NCI-H1436 (cell line): ENCODE measurements at regions not wholly inside any gene's neighbourhood (a gene's known extent, or its start where the extent isn't known, plus 50 kb on each side); places are given as distances from the start of the nearest gene placed in this dataset.

Experiments
- DNase-seq: peaks from one replicate; lab custom pipeline; 2025; lab: John Stamatoyannopoulos, UW

DNA sequence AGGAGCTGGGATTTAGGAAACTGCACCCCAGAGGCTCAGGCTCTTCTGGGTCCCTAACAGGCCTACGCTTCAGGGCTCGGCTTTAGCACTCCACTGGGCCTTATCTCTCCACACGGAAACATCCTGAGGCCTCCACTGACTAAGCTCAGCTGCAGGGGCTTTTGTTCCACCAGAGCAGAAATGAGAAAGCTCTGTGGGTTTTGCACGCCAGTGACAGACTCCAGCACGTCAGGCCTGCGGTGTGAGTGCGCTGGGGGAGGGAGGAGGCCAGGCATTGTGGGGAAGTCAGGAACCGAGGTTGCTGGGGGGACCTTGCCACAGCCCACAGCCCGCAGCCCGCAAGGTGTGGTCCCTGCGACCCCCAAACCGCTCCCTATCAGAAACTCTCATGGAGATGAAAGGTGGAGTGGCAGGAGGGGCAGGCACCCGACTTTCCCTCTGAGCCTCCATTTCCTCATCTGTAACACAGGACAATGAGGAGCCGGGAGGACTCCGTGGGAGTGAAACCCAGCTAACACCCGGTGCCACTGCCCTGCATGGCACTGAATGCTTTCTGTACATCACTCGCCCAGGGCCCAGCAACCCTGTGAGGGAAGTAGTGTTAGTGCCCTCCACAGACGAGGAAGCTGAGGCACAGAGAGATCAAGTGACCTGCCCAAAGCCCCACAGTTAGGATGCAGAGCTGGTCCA lies 106.5 kb downstream of the TPRA1 start:
- no peak for DNase-seq

DNA sequence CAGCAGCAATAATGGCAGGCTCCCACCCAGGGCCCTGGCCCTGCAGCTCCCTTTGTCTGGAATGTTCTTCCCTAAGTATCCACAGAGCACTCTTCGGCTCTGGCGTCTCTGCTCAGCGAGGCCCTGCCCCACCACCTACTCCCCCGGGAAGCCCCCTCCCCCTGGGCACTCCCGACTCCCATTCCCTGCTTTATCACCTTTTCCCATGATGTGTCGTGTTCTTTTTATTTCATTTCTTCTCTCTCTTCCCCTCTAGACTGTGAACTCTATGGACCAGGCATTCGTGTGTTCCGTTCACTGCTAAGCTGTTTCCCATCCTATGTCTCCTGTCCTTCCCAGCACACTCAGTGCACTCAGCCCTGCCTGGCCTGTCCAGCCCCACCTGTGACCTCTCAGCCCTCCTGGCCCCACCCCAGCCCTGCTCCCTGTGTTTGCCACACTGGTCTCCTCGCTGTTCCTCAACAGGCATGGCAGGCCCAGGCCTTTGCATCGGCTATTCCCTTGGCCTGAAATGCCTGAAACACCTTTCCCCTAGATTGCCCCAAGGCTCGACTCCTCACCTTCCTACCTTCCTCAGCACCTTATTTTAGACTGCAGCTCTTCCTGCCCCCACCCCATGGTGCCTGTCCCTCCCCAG lies 107.4 kb downstream of the TPRA1 start:
- no peak for DNase-seq

DNA sequence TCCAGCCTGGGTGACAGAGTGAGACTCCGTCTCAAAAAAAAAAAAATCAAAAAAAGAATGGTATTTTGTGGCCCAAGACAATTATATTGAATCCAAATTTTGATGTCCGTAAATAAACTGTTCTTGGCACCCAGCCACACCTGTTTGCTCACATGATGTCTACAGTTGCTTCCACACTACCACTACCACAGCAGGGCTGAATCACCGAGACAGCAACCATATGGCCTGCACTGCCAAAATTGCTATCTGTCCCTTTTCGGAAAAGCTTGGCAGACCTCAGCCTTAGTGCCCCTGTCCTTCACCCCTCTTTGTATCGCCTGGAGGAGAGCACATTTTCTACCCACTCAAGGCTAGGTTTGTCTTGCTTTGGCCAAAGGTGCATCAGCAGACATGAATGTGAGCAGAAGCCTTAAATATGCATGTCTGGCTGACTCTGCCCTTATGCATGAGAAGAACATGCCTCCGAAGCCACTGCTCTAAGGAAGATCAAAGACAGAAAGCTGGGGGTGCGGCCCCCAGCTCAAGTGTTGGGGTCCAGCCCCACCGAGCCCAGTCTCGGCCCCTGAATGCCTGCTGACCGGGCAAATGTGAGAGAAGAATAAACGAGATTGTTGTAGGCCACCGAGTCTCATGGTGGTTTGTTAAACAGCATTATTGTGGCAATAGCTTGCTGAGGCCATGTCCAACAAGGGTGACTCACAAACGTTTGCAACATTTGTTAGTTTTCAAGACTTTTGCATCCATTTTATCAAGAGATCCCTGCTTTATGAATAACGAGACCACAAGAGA lies 108.1 kb downstream of the TPRA1 start:
- no peak for DNase-seq

DNA sequence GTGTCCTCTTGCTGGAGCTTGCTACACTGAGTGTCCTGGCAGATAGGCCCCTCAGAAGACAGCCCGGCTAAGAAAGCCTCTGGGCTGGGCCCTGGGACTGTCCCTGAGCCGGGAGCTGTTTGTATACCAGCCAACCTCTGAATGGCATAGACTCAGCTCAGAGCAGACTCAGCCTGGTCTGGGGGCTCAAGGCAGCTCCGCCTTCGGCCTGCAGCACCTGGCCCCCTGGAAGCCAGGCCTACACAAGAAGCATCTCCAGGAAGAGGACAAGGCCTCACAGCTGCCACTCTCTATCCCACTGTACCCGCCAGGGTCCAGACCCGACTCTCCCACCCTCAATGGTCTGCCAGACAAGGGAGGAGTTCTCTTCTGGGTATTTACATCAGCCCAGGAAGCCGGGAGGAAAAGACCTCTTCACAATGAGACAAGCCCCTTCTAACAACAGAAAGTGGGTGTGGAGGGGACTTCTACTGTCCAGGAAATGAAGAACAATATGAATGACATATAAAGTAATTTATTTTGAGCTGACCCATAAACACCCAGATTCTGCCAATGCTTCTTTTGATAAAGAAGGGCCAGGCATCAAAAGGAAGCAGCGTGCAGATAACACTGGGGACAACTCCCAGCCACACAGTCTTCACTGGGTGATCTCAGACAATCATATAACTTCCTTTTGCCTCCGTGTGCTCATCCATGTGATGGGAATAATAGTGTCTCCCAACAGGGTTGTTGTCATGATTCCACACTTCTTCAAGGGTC lies 110.2 kb downstream of the TPRA1 start:
- DNase-seq: no peak

DNA sequence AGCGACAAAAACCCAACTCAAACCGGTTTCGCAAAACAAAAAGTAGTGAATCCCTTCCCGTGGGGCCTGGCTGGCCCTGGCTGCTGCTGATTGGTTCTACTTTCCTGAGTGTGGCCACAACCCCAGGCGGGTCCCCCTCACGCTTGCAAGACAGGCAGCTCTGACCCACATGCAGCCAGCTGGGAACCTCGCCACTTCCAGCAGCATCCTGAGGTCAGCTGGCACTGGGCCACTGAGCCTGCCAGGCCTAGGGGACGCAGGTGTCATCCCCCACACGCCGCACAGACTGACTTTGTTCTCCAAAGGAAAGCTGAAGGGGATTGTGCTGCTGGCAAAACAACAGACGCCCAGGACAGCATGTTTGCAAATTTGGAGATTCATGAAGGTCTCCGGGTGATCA lies 111.1 kb downstream of the TPRA1 start:
- no peak for DNase-seq

DNA sequence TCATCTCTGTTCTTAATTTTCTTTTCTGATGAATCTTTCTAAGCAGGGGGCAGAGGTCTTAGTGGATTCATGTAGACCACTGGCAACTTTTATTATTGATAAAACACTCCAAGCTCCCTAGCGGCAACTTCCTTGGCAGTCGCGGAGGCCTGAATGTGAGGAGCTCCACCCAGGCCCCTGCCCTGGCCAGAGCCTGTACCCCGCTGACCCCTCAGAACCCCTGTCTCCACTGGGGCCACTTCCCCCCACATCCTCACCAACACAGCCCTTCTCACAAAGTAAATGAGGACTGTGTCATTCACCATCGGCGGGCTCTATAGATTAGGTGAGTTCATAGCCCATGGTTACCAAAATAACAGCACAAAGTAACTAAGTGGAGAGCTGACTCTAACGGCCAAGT lies 111.6 kb downstream of the TPRA1 start:
- no peak for DNase-seq

DNA sequence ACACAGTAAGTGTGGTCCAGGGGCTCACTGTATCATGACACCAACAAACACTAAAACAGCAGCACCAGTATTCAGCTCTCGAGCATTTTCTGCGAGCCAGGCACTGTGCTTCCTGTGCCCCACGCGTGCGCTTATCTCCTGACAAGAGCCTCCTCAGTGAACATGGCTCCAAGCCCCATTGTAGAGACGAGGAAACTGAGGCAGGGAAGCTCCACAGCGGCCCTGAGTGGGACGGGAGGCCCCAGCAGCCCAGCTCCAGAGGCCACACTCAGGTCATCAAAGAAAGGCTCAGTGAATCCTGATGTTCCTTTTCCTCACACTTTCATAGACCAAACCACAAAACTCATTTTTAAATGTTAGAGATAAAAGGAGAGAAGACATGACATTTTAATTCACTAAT lies 113.1 kb downstream of the TPRA1 start:
- no peak for DNase-seq

DNA sequence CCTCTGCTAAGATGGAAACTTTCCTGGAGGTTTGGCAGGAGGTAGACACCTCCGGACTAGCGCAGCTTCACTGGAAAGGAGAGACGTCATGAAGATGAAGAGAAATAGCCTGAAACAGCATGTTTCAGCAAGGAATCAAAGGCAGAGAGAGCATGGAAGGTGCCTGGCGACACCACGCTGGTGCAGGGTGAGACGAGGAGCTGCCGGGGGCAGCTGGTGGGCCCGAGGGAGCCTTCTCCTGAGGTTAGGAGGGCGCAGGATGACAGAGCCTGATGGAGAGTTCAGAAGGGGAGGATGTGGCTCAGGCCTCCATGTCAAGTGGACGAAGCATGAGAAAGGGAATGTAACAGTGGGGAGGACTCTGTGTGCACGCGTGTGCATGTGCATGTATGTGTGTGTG lies 113.6 kb downstream of the TPRA1 start:
- DNase-seq: no peak

DNA sequence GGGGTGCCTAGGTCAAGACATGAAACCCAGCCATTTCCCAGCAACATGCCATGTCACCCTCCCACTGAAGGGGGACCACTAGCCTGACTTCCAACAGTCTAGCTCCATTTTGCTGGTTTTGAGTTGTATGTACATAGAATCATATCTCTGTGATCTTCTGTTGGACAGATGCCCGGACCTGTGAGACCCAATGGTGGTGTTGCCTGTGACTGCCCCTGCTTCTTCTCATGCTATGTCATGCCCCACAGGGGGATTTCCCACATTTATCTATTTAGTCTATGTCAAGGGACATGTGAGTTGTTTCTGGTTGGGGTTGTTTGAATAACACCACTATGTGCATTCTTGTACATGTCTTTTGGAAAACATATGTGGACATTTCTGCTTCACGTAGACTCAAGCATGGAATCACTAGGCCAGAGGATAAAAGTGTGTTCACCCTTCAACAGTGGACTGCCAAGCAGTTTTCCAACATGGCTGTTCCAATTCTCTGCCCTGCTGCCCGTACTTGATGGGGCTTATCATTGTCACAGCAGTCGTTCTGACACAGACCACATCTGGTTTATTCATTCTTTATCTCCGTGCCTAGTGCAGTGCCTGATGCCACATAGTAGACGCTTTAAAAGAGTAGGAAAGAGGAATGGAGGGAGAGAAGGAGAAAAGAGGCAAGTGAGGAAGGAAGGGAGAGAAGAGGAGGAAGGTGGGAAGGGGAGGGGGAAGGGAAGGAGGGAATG lies 114.4 kb downstream of the TPRA1 start:
- no peak for DNase-seq

DNA sequence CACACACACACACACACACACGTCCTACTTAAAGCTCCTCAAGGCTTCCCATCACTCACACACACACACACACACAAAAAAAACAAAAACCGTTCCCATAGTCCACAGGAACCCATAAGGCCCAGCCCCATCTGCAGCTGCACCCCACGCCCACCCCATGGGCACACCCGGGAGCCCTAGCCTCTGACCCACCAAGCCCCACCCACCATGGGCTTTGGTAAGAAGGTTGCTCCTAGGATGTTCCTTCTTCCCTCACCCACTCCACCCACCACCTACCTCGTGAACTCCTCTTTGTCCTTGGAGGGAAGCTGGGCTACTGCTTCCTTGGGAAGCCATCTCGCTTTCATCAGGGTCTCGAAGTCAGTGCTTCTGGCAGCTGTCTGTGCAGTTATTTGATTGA lies 115.1 kb downstream of the TPRA1 start:
- no peak for DNase-seq

DNA sequence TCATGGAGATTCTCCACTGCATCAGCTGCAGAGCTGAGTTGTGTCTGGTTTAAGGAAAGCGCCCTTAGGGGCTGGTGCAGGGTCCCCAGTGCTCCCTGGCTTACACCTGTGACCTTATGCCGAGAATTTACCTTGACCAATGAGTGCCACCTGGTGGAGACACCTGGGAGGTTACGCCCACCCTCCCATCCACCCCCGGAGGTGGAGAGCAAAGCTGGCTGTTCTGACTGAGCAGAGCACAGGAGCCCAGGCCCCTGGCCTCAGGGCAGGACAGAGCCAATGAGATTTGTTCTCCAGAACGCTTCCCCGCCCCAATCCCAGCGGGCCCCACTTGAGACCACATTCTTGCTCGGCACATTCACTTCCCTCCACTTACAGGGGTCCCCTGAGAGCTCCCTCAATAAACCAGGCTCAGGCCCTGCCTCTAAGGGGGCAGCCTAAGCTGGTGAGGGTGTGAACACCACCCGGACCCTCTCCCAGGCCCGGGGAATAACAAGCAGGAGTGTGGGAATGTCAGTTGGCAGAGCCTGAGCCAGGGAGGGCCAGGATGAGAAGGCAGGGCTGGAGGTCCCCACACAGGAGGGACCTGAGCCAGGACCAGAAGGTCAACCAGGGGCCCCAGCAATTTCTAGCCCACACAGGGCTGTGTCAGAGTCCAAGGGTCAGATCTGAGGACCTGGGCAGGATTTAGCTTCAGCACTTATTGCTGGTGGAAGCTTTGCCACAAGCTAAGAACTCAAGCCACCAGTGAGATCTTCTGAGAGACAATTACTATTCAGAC lies 117.1 kb downstream of the TPRA1 start:
- DNase-seq: peak; percentile 84

DNA sequence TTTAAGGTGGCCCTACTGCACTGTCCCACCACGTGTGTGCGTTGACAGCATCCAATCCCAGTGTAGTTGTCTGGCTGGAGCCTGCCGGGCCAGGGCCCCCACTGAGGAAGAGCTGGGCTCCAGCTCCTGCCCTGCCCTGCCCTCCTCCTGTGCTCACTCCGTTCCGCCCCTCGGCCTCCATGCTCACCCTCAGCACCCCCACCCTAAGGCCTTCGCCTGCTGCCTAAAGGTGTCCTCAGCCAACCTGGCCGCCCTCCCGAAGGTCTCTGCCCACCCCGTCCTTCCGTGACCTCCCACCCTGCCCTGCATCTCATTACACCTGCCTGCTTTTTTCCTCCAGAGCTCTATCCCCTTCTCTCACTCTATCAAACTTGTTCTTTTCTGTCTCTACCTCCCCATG lies 118.0 kb downstream of the TPRA1 start:
- DNase-seq: no peak

DNA sequence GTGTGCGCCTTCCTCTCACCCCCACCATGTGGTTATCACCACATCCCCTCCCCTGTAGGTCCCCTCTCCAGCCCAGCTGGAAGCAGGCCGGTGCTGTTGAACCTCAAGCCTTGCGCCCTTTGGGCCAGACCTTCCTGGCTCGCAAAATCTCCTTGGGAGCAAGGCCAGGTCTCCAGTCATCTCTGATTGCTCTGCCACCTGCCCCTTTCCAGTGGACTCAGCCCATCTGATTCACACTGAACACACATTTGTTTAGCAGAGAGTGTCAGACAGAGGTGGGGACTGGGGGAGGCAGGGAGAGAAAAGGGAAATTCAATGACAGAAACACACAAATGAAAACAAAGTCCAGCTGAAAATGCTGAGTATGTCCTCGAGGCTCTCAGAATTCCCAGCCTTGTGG lies 119.4 kb downstream of the TPRA1 start:
- no peak for DNase-seq

DNA sequence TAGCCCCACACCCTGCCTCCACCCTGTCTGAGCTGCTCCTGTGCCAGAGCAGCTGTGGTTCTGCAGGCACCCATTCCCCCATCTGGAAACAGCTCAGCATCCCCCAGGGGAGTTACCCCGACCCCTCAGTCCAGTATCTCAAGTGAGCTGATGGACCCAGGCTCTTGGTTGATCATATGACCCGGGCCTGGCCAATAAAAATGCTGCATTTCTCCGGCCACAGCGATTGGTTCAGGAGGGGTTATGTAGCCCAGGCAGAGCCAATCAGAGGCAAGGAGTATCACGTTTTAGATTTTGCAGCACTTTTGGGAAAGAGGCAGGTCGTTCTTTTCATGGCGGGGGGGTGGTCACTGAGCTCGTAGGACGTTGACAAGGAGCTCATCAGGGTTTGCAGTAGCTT lies 120.8 kb downstream of the TPRA1 start:
- no peak for DNase-seq

DNA sequence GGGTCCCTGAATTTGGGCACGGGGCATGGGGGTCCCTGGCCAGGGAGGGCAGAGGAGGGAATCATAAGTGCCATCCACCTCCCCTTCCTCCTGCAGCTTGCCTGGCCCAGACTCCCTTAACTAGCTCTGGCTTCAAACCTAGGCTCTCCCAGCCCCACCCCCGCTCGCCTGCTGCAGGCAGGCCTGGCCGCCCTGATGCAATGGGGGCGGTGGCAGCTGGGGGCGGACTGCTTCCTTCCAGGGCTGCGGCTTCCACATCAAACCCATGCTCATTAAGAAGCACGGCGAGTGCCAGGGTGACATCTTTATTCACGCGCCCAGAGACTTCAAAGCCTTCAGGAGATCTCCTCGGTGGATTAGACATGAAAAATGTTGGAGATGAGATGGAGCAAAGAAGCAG lies 123.1 kb downstream of the TPRA1 start:
- DNase-seq: no peak

DNA sequence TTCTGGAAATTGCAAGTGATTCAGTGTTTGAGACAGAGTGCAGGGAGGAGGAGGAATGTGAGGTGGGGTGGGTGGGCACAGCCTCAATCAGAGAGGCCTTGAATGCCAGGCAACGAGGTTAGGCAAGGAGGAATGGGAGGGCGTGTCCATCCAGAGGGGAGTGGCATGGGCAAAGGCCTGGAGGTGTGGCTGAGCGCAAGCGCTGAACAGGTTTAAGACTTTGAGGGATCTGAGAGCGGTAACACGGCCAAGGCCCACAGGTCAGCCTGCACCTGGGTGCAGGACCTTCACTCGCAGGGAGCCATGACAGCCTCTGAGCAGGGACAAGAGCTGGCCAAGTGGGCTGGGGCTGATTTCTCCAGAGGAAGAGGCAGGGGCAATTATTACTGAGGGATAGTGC lies 125.9 kb downstream of the TPRA1 start:
- no peak for DNase-seq

DNA sequence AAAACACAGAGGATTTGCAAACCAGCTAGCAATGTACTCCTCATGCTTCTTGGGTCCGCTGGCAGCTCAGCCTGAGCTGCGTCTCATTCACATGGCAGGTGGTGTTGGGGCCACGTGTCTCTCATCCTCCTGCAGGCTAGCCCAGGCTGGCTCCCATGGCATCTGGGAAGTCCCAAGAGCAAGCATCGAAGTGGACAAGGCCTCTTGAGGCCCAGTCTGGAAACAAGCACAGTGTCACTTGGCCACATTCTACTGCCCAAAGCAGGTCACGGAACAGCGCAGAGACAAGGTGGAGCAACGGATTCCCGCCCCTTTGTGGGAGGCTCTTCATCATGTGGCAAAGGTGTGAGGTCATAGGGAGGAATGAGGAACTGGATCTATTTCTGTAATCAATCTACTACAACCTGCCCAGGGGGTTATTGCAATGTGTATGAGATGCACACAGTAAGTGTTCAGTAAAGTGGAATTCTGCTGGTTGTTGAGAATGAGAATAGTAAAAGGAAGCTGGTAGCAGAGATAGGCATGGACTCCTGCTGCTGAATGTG lies 128.3 kb downstream of the TPRA1 start:
- no peak for DNase-seq

DNA sequence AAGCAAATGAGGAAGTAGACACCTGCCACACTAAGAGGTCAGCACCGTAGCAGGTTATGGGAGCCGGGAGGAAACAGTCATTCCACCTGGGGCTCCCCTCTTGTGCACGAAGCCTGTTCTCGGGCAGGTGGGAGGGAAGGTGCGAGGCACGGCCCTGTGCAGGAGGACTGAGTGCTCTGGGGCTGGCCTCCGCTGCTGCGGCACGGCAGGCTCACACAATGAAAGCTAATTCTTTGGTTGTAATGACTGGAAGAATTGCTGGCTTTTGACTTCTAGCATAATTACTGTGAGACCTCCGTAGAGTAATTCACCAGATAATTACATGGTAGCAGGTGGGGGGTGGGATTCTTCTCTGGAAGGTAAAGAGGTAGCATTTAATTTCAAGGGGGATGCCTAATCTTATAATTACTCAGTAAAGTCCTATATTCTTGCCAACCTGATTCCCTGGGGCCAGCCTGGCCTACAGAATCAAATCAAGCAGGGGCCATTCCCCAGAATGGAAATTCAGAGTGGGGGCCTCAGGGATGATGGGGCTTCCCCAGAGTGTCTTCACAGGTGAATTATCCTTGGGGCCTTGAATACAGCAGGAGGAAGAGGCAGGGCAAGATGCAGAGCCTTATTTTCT lies 129.1 kb downstream of the TPRA1 start:
- peak; percentile 83 for DNase-seq

DNA sequence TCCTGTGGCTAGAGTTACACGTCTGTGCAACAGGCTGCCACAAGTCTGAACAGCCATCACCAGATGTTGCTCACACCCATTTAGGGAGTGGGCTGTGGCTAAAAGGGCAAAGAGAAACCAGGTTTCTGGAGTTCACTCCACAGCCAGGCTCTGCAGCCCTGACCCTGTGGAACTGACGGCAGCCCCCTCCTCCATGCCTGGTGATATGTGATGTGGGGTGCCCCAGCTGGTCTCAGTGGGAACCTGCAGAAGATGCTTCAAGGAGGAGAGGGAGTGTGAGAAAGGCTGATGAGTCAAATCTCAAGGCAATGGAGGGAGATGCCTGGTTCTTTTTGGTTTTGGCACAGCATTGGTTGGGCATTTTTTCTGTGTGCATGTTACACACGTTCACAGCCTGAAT lies 130.6 kb downstream of the TPRA1 start:
- DNase-seq: no peak
